Prostate gland (tissue), 2 donors: ENCODE measurements at regions not wholly inside any gene's neighbourhood (a gene's known extent, or its start where the extent isn't known, plus 50 kb on each side); places are given as distances from the start of the nearest gene placed in this dataset.

Source experiments
- POLR2A ChIP-seq: fragments of 450-650 bp; IDR thresholded peaks from one replicate; pipeline ENCODE4 v1.6.1; 2016; ENCODE audit warnings: antibody characterized with exemption, mild to moderate bottlenecking
- TF ChIP-seq, protein P1 (sequence below), 4 experiments: fragments of 200-600 bp in 2 of 4; fragments of 450-650 bp in 2 of 4; sonication (generic) in 2 of 4; IDR thresholded peaks; 1 replicate in 3 of 4; 2 replicates in 1 of 4; pipeline ENCODE4 v1.5.1; 2016 to 2019; ENCODE audit warnings: antibody characterized with exemption in 4 of 4, mild to moderate bottlenecking in 2 of 4, moderate library complexity in 2 of 4

DNA sequence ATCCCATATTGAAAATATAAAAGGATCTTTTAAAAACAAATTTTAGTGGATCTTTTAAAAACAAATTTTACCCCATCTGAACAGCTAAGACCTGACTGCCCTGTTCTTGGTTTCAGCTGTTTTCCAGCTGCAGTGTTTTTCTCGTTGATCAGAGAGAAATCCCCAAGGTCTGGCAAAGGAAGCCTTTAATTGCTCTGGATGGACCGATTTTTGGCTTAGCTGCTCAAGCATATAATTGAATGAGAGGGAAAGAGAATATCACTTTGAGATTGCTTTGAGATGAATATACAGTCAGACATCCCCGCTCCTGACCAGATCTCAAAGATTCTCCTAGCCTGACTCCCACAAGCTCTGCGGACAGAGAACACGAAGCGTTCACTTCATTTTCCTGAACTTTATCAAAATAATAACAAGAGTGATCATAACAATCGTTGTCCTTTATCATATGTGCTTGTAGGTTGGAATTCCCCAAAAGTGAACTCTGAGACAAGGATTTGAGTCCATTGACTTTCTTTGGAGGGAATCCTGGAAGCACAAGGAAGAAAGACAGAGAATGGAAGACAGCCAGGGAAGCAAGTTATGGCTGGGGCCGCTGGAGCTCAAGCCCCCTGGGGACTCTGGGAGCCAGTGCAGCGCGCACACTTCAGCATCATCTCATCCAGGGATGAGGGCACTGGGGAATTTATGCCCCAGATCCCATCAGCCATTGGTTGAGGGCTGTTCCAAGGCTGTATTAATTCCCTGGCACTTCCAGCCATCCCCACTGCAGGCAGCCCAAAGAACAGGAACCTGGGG, 101.3 kb downstream of the SNX5 start:
- TF ChIP-seq, protein P1, sequence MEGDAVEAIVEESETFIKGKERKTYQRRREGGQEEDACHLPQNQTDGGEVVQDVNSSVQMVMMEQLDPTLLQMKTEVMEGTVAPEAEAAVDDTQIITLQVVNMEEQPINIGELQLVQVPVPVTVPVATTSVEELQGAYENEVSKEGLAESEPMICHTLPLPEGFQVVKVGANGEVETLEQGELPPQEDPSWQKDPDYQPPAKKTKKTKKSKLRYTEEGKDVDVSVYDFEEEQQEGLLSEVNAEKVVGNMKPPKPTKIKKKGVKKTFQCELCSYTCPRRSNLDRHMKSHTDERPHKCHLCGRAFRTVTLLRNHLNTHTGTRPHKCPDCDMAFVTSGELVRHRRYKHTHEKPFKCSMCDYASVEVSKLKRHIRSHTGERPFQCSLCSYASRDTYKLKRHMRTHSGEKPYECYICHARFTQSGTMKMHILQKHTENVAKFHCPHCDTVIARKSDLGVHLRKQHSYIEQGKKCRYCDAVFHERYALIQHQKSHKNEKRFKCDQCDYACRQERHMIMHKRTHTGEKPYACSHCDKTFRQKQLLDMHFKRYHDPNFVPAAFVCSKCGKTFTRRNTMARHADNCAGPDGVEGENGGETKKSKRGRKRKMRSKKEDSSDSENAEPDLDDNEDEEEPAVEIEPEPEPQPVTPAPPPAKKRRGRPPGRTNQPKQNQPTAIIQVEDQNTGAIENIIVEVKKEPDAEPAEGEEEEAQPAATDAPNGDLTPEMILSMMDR (IDR thresholded peaks at IDR 0.05): no peak
- no peak for TF ChIP-seq POLR2A
